DOHH2 (cell line): ENCODE measurements at regions not wholly inside any gene's neighbourhood (a gene's known extent, or its start where the extent isn't known, plus 50 kb on each side); places are given as distances from the start of the nearest gene placed in this dataset.

Experiments
- H3F3A ChIP-seq: fragments of 200-600 bp; sonication (generic), shearing (Covaris generic); 2 replicates; pipeline ENCODE4 v1.6.0; 2016; ENCODE audit warnings: antibody characterized with exemption, mild to moderate bottlenecking; ENCODE audit not compliant: control insufficient read depth, insufficient read depth
- H3K27ac ChIP-seq: fragments of 200-600 bp; sonication (generic); 2 replicates; pipeline ENCODE4 v1.5.1; 2014; ENCODE audit warnings: low read depth, mild to moderate bottlenecking, low read length, moderate library complexity
- H3K27me3 ChIP-seq: fragments of 200-600 bp; sonication (generic); 2 replicates; pipeline ENCODE4 v1.6.1; 2014; ENCODE audit warnings: mild to moderate bottlenecking, low read length, mixed read lengths; ENCODE audit not compliant: control insufficient read depth
- H3K36me3 ChIP-seq: fragments of 200-600 bp; sonication (generic); 2 replicates; pipeline ENCODE4 v1.6.1; 2014; ENCODE audit warnings: mild to moderate bottlenecking, low read length, moderate library complexity, mixed read lengths; ENCODE audit not compliant: control insufficient read depth
- H3K4me1 ChIP-seq: fragments of 200-600 bp; sonication (generic); 2 replicates; pipeline ENCODE4 v1.6.1; 2014; ENCODE audit warnings: mild to moderate bottlenecking, low read length, mixed read lengths; ENCODE audit not compliant: control insufficient read depth
- H3K4me2 ChIP-seq: fragments of 200-600 bp; sonication (generic); 2 replicates; pipeline ENCODE4 v1.6.0; 2014; ENCODE audit warnings: mild to moderate bottlenecking, low read length, moderate library complexity
- H3K4me3 ChIP-seq: fragments of 200-600 bp; sonication (generic); 2 replicates; pipeline ENCODE4 v1.5.1; 2014; ENCODE audit warnings: mild to moderate bottlenecking, low read length, mixed read lengths
- H3K79me2 ChIP-seq: fragments of 200-600 bp; sonication (generic); 2 replicates; pipeline ENCODE4 v1.6.1; 2014; ENCODE audit warnings: mild to moderate bottlenecking, low read length, mixed read lengths; ENCODE audit not compliant: control insufficient read depth
- H3K9me2 ChIP-seq: fragments of 200-600 bp; sonication (generic); replicated peaks from 2 replicates; pipeline ENCODE4 v1.6.1; 2014; ENCODE audit warnings: mild to moderate bottlenecking, low read length, mixed read lengths; ENCODE audit not compliant: control insufficient read depth
- H3K9me3 ChIP-seq: fragments of 200-600 bp; sonication (generic); 2 replicates; pipeline ENCODE4 v1.6.1; 2014; ENCODE audit warnings: antibody characterized with exemption, low read length, mixed read lengths; ENCODE audit not compliant: control insufficient read depth, insufficient read depth
- H4K20me1 ChIP-seq: fragments of 200-600 bp; sonication (generic); 2 replicates; pipeline ENCODE4 v1.6.0; 2014; ENCODE audit warnings: low read depth, mild to moderate bottlenecking, antibody characterized with exemption, low read length, moderate library complexity; ENCODE audit not compliant: control insufficient read depth, insufficient read depth
- CTCF ChIP-seq: fragments of 200-600 bp; sonication (generic); IDR thresholded peaks from one replicate; pipeline ENCODE4 v1.5.1; 2014; ENCODE audit warnings: antibody characterized with exemption, mild to moderate bottlenecking, low read depth, low read length; ENCODE audit not compliant: poor library complexity, severe bottlenecking
- EZH2phosphoT487 ChIP-seq: fragments of 200-600 bp; sonication (generic); IDR thresholded peaks from 2 replicates; pipeline ENCODE4 v1.6.1; 2017; ENCODE audit warnings: borderline replicate concordance, mild to moderate bottlenecking, antibody characterized with exemption, low read length, moderate library complexity, mixed read lengths

GRCh38 chr3:170799009-170799408 lies 71.0 kb downstream of the RPL22L1 start:
- TF ChIP-seq CTCF (no peak), EZH2phosphoT487 (no peak)
- no peak overlapping the region for H3K4me2 ChIP-seq

GRCh38 chr3:170797685-170798084 lies 72.3 kb downstream of the RPL22L1 start:
- H3K9me3 ChIP-seq = no peaks in the 10 kb centered on the region
- no peaks in the 10 kb centered on the region for H4K20me1 ChIP-seq
- TF ChIP-seq EZH2phosphoT487 (no peak), CTCF (no peak)

More at GRCh38 chr3:170799009-170799408, 71.0 kb downstream of the RPL22L1 start:
- Histone ChIP-seq H3K27me3 (peaks cover 3% of the 10 kb centered on the region; the same call in 1 of the 2 replicates), H3K36me3 (no peaks in the 10 kb centered on the region), H3K4me3 (no peak overlapping the region), H3K9me3 (no peaks in the 10 kb centered on the region), H3K4me1 (no peaks in the 10 kb centered on the region), H3K9me2 (no peaks in the 10 kb centered on the region), H3K27ac (no peak overlapping the region), H3K79me2 (no peaks in the 10 kb centered on the region), H3F3A (no peaks in the 10 kb centered on the region), H4K20me1 (no peaks in the 10 kb centered on the region)

GRCh38 chr3:170792471-170792870 lies 77.5 kb downstream of the RPL22L1 start:
- H3K9me2 ChIP-seq = no peaks in the 10 kb centered on the region
- H3K36me3 ChIP-seq = no peaks in the 10 kb centered on the region
- TF ChIP-seq EZH2phosphoT487 (no peak), CTCF (no peak)
- no peak overlapping the region for H3K27ac ChIP-seq
- no peaks in the 10 kb centered on the region for H3K79me2 ChIP-seq
- H3K27me3 ChIP-seq = peaks cover 5% of the 10 kb centered on the region
- no peaks in the 10 kb centered on the region for H3K9me3 ChIP-seq
- no peaks in the 10 kb centered on the region for H3K4me1 ChIP-seq
- no peaks in the 10 kb centered on the region for H4K20me1 ChIP-seq
- no peak overlapping the region for H3K4me2 ChIP-seq
- H3F3A ChIP-seq = no peaks in the 10 kb centered on the region
- H3K4me3 ChIP-seq = no peak overlapping the region

More at GRCh38 chr3:170797685-170798084, 72.3 kb downstream of the RPL22L1 start:
- no peak overlapping the region for H3K4me3 ChIP-seq
- H3K27ac ChIP-seq = no peak overlapping the region
- H3K27me3 ChIP-seq = no peaks in the 10 kb centered on the region
- no peaks in the 10 kb centered on the region for H3F3A ChIP-seq
- no peaks in the 10 kb centered on the region for H3K9me2 ChIP-seq
- H3K79me2 ChIP-seq = no peaks in the 10 kb centered on the region
- H3K4me1 ChIP-seq = no peaks in the 10 kb centered on the region
- H3K4me2 ChIP-seq = no peak overlapping the region
- H3K36me3 ChIP-seq = no peaks in the 10 kb centered on the region

GRCh38 chr3:170790647-170791046 lies 79.3 kb downstream of the RPL22L1 start:
- Histone ChIP-seq H3K4me2 (no peak overlapping the region), H3F3A (no peaks in the 10 kb centered on the region), H3K9me3 (no peaks in the 10 kb centered on the region), H3K27me3 (peaks cover 11% of the 10 kb centered on the region), H3K4me3 (no peak overlapping the region), H3K4me1 (no peaks in the 10 kb centered on the region), H3K36me3 (no peaks in the 10 kb centered on the region), H4K20me1 (no peaks in the 10 kb centered on the region), H3K79me2 (no peaks in the 10 kb centered on the region), H3K27ac (no peak overlapping the region), H3K9me2 (no peaks in the 10 kb centered on the region)
- TF ChIP-seq CTCF (no peak), EZH2phosphoT487 (no peak)
